ENCODE measurements at regions not wholly inside any gene's neighbourhood (a gene's known extent, or its start where the extent isn't known, plus 50 kb on each side); places are given as distances from the start of the nearest gene placed in this dataset.

DNA sequence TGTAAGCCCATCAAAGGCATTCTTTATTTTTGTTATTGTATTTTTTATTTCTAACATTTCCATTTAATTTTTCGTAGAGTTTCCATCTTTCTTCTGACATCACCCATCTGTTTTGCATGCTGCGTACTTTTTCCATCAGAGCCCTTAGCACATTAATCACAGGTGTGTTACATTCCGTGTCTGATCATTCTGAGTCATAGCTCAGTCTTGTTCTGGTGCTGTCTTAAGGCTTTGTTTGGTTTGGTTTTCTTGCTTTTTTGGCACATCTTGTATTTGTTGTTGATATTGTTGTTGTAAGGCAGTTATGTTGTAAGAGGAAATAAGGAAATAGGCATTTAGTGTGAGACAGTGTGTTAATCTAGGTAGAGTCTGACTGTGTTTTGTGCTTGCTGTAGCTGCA, 214.6 kb upstream of the CDH4 start:
- no peak overlapping the region for H3K9ac ChIP-seq (ENCODE audit: extremely low read depth, low read length, poor library complexity, severe bottlenecking)
- WGBS, 2 experiments (ENCODE audit: insufficient coverage in 1 of 2, insufficient read length in 1 of 2), result 83 to 87% methylated on average over 1 to 3 of the region's 3 CpGs
- H3K4me1 ChIP-seq (ENCODE audit: control insufficient read depth, insufficient read depth, low read length), result no peaks in the 10 kb centered on the region
- Mint-ChIP-seq H3K27ac (no peak overlapping the region), H3K36me3 (ENCODE audit: low read depth) (no peaks in the 10 kb centered on the region), H3K4me3 (no peak overlapping the region), H3K9me3 (no peaks in the 10 kb centered on the region), H3K27me3 (ENCODE audit: insufficient read depth) (peaks cover 66% of the 10 kb centered on the region), H3K4me1 (no peaks in the 10 kb centered on the region)
- no peaks in the 10 kb centered on the region for H3K9me3 ChIP-seq (ENCODE audit: control insufficient read depth, low read length)
- TF ChIP-seq, protein P1, sequence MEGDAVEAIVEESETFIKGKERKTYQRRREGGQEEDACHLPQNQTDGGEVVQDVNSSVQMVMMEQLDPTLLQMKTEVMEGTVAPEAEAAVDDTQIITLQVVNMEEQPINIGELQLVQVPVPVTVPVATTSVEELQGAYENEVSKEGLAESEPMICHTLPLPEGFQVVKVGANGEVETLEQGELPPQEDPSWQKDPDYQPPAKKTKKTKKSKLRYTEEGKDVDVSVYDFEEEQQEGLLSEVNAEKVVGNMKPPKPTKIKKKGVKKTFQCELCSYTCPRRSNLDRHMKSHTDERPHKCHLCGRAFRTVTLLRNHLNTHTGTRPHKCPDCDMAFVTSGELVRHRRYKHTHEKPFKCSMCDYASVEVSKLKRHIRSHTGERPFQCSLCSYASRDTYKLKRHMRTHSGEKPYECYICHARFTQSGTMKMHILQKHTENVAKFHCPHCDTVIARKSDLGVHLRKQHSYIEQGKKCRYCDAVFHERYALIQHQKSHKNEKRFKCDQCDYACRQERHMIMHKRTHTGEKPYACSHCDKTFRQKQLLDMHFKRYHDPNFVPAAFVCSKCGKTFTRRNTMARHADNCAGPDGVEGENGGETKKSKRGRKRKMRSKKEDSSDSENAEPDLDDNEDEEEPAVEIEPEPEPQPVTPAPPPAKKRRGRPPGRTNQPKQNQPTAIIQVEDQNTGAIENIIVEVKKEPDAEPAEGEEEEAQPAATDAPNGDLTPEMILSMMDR (conservative IDR thresholded peaks at IDR 0.05), result no peak
- H3K27ac ChIP-seq (ENCODE audit: low read depth, low read length), result no peak overlapping the region
- no peaks in the 10 kb centered on the region for H3K27me3 ChIP-seq (ENCODE audit: control insufficient read depth, insufficient read depth, low read length, poor library complexity, severe bottlenecking)
- no peaks in the 10 kb centered on the region for H3K36me3 ChIP-seq (ENCODE audit: control insufficient read depth, insufficient read depth, low read length)
- no peak overlapping the region for H3K4me3 ChIP-seq (ENCODE audit: low read length)
- no peak for DNase-seq

DNA sequence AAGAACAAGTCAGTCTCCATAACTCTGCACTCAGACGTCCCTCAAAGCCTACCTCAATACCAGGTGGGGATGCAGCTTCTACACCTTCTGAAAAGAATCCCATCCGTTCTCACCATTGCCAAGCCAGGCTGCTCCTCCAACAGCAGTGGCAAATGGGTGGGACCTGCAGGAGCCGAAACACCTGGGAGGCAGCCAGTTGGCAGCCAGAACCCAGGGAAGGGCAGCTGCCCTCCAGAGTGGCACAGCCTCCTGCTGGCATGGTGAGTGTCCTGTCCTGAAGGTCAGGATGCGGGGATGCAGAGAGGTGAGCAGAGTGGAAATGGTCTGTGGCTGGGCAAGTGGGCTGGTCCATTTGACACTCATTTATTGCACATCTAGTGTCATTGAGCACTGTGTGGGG, 210.6 kb upstream of the CDH4 start:
- Histone ChIP-seq H3K4me1 (ENCODE audit: control insufficient read depth, insufficient read depth, low read length) (no peaks in the 10 kb centered on the region), H3K9ac (ENCODE audit: extremely low read depth, low read length, poor library complexity, severe bottlenecking) (no peak overlapping the region), H3K27ac (ENCODE audit: low read depth, low read length) (no peak overlapping the region), H3K36me3 (ENCODE audit: control insufficient read depth, insufficient read depth, low read length) (no peaks in the 10 kb centered on the region), H3K9me3 (ENCODE audit: control insufficient read depth, low read length) (no peaks in the 10 kb centered on the region), H3K27me3 (ENCODE audit: control insufficient read depth, insufficient read depth, low read length, poor library complexity, severe bottlenecking) (no peaks in the 10 kb centered on the region), H3K4me3 (ENCODE audit: low read length) (no peak overlapping the region)
- no peaks in the 10 kb centered on the region for H3K36me3 Mint-ChIP-seq (ENCODE audit: low read depth)
- DNase-seq, result no peak
- H3K4me3 Mint-ChIP-seq, result no peak overlapping the region
- peaks cover 53% of the 10 kb centered on the region for H3K27me3 Mint-ChIP-seq (ENCODE audit: insufficient read depth)
- no peaks in the 10 kb centered on the region for H3K4me1 Mint-ChIP-seq
- no peak overlapping the region for H3K27ac Mint-ChIP-seq
- TF ChIP-seq, protein P1 (conservative IDR thresholded peaks at IDR 0.05), result no peak
- 87 to 90% methylated on average over 2 to 4 of the region's 4 CpGs for WGBS, 2 experiments (ENCODE audit: insufficient coverage in 1 of 2, insufficient read length in 1 of 2)
- no peaks in the 10 kb centered on the region for H3K9me3 Mint-ChIP-seq

DNA sequence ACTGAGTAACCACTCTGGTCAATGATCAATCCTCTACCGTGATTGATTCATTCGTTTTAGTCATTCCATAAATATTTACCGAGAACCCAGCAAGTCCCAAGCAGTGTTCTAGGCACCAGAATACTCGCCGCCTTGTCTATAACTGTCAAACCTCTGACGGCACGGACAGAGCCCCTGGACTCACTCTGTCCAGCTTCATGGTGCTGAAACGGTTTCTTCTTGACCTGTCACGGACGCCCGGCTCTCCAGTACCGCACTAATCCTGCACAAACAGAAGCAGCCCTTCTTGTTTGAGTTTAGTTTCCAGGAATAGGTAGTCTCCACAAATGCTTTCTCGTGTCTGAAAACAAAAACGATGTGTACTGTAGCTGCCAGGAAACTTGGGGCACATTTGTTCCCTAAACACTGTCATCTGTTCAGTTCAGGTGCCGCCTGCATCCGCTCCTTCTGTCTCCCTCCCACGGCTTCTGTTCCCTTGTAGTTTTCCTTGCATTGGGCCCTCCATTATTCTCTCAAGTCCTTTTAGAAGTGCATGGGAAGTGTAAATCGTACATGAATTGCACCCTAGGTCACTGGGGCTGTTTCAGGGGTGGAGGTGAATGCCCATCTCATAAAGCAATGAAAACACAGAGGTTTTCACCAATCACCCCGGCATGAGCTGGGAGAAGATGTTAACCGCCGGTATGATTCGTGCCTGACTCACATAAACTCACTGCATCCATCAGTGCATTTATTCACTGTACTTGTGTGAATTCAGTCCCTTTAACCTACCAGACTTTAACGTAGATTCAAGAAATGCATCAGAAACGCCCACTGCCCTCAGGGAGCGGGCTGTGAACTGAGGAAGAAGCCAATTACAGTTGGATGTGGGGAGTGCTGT, 209.3 kb upstream of the CDH4 start:
- H3K4me3 ChIP-seq (ENCODE audit: low read length), result no peak overlapping the region
- no peaks in the 10 kb centered on the region for H3K9me3 ChIP-seq (ENCODE audit: control insufficient read depth, low read length)
- WGBS, 2 experiments (ENCODE audit: insufficient coverage in 1 of 2, insufficient read length in 1 of 2), result 83 to 84% methylated on average over 23 to 25 of the region's 25 CpGs
- TF ChIP-seq, protein P1 (conservative IDR thresholded peaks at IDR 0.05), result no peak
- no peaks in the 10 kb centered on the region for H3K4me1 ChIP-seq (ENCODE audit: control insufficient read depth, insufficient read depth, low read length)
- no peaks in the 10 kb centered on the region for H3K36me3 ChIP-seq (ENCODE audit: control insufficient read depth, insufficient read depth, low read length)
- Mint-ChIP-seq H3K27ac (no peak overlapping the region), H3K4me1 (no peaks in the 10 kb centered on the region), H3K9me3 (no peaks in the 10 kb centered on the region), H3K36me3 (ENCODE audit: low read depth) (no peaks in the 10 kb centered on the region), H3K27me3 (ENCODE audit: insufficient read depth) (peaks cover 43% of the 10 kb centered on the region), H3K4me3 (no peak overlapping the region)
- no peak overlapping the region for H3K9ac ChIP-seq (ENCODE audit: extremely low read depth, low read length, poor library complexity, severe bottlenecking)
- H3K27ac ChIP-seq (ENCODE audit: low read depth, low read length), result no peak overlapping the region
- H3K27me3 ChIP-seq (ENCODE audit: control insufficient read depth, insufficient read depth, low read length, poor library complexity, severe bottlenecking), result no peaks in the 10 kb centered on the region
- no peak for DNase-seq

Data from endodermal cell (in vitro differentiated cells).